BJ (cell line): ENCODE measurements at regions not wholly inside any gene's neighbourhood (a gene's known extent, or its start where the extent isn't known, plus 50 kb on each side); places are given as distances from the start of the nearest gene placed in this dataset.

Source experiments
- CTCF ChIA-PET: fragments of 350-600 bp; formaldehyde crosslinking; extraction: SDS; loops from one replicate; lab custom pipeline; 2021; ENCODE audit warnings: antibody characterized with exemption, inconsistent platforms; lab: Yijun Ruan, JAX
- POLR2A ChIA-PET: fragments of 300-600 bp; sonication (Branson Sonifier 250); formaldehyde crosslinking; extraction: SDS; loops from one replicate; lab custom pipeline; 2021; ENCODE audit warnings: antibody characterized with exemption; lab: Charles Lee
- DNase-seq: peaks from one replicate; pipeline ENCODE4 v3.0.0-alpha.2; 2011; ENCODE audit warnings: low read depth
- H3K27me3 ChIP-seq: 2 replicates; pipeline ENCODE4 v1.6.0; 2011; ENCODE audit warnings: low read length; ENCODE audit not compliant: control insufficient read depth, insufficient read depth
- H3K36me3 ChIP-seq: 2 replicates; pipeline ENCODE4 v1.5.1; 2011; ENCODE audit warnings: low read length; ENCODE audit not compliant: control insufficient read depth, insufficient read depth
- H3K4me3 ChIP-seq: 2 replicates; pipeline ENCODE4 v1.5.1; 2011; ENCODE audit warnings: low read depth, mild to moderate bottlenecking, control low read depth, low read length
- TF ChIP-seq, protein P1 (sequence below): IDR thresholded peaks from 2 replicates; pipeline ENCODE4 v1.5.1; 2011; ENCODE audit warnings: low read depth, mild to moderate bottlenecking, control low read depth, inconsistent platforms, low read length, moderate library complexity; ENCODE audit not compliant: insufficient read depth

DNA sequence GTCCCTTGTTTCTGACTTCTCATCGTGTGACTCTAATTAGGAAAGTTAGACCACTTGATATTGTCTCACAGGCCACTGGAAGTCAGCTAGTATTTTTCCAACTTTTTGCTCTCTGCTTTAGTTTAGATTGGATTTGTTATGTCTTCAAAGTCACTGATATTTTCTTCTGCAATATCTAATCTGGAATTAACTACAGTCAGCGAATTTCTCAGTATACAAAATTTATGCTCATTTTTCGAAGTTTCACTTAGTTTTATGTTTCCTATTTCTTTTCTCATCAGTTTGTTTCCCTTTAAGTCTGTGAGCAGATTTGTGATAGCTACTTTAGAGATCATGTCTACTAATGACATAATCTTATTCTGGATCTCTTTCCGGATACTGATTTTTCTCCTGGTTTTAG, 1027.2 kb upstream of the CNTN5 start:
- TF ChIP-seq, protein P1, sequence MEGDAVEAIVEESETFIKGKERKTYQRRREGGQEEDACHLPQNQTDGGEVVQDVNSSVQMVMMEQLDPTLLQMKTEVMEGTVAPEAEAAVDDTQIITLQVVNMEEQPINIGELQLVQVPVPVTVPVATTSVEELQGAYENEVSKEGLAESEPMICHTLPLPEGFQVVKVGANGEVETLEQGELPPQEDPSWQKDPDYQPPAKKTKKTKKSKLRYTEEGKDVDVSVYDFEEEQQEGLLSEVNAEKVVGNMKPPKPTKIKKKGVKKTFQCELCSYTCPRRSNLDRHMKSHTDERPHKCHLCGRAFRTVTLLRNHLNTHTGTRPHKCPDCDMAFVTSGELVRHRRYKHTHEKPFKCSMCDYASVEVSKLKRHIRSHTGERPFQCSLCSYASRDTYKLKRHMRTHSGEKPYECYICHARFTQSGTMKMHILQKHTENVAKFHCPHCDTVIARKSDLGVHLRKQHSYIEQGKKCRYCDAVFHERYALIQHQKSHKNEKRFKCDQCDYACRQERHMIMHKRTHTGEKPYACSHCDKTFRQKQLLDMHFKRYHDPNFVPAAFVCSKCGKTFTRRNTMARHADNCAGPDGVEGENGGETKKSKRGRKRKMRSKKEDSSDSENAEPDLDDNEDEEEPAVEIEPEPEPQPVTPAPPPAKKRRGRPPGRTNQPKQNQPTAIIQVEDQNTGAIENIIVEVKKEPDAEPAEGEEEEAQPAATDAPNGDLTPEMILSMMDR = no peak
- Histone ChIP-seq H3K27me3 (no peaks in the 10 kb centered on the region), H3K4me3 (no peak overlapping the region), H3K36me3 (no peaks in the 10 kb centered on the region)
- ChIA-PET CTCF (no interaction called here), POLR2A (no interaction called here)
- no peak for DNase-seq

DNA sequence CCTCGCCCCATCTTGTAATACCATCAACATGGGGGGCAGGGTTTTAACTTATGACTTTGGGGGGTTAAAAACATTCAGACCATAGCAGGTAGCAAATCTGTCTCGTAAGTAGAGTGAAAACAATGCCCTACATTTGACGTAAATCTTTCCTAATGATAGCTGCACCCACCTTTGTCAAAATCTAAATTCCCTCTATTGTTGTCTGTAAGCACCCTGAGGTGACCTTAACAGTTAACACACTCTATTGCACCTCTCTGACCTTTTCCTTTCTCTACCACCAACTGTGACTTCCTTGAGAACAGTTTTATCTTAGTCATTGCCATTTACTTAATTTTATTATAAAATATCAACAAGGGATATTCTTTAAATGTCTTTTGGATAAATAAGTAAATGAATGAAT, 1024.9 kb upstream of the CNTN5 start:
- DNase-seq = no peak
- no peaks in the 10 kb centered on the region for H3K36me3 ChIP-seq
- H3K4me3 ChIP-seq = no peak overlapping the region
- CTCF ChIA-PET = no interaction called here
- no peaks in the 10 kb centered on the region for H3K27me3 ChIP-seq
- POLR2A ChIA-PET = no interaction called here
- TF ChIP-seq, protein P1 = no peak

DNA sequence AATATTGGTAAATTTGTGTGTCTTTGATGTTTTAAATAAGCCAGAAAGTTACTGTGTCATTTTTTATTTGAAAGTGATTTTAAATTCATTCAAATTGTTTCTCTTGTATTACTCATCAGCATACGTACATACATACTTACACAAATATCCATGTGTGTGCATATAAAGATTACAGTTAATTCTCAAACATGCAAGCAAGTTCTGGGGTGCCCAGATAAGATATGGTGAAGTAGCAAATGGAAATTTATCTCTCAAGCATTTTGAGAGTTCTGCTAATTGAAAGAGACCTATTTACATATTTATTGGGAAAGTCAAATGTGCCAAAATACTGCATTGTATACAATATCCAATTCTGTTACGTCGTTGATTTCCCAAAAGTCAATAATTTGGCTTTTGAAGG, 1024.0 kb upstream of the CNTN5 start:
- ChIA-PET CTCF (no interaction called here), POLR2A (no interaction called here)
- DNase-seq = no peak
- TF ChIP-seq, protein P1 = no peak
- H3K4me3 ChIP-seq = no peak overlapping the region
- no peaks in the 10 kb centered on the region for H3K36me3 ChIP-seq
- H3K27me3 ChIP-seq = no peaks in the 10 kb centered on the region

DNA sequence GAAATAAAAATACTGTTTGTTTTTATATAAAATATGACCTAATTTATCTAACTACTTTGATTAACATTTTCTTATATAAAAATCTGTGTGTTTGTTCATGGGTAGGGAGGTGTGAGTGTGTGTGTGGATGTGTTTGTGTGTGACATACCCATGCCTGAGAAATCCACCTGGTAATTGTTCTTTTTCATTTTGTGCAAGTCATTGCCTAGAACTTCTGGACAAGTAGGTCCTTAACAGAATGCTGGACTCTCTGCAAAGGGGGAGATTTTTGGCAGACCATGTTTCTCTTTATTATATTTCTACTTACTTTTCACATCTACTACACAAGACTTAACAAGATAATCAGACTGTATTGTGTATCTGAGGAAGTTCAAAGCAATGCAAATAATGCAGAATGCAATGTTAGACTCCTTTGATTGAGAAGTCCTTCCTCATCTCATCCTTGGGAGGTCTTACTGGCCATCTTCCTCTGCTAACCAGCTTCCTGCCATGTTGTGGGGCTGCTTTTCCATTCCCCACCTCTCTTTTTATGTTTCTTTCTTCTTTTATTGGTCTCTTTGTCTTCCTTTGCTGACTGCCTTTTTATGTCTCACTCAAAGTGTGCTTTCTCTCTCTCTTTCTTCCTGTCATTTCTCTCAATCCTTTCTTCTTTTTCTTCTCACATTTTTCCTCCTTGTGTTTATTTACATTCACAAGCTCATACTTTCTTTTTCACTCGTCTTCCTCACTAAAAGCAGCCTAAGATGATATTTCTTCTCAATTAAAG, 1017.0 kb upstream of the CNTN5 start:
- Histone ChIP-seq H3K4me3 (no peak overlapping the region), H3K27me3 (no peaks in the 10 kb centered on the region), H3K36me3 (no peaks in the 10 kb centered on the region)
- ChIA-PET POLR2A (no interaction called here), CTCF (interaction anchor here (0.5 kb wide), 1 partner anchor 1111 kb away, joined by 3 read pairs; no protein-coding TSS in a partner anchor)
- TF ChIP-seq, protein P1 = no peak
- no peak for DNase-seq

DNA sequence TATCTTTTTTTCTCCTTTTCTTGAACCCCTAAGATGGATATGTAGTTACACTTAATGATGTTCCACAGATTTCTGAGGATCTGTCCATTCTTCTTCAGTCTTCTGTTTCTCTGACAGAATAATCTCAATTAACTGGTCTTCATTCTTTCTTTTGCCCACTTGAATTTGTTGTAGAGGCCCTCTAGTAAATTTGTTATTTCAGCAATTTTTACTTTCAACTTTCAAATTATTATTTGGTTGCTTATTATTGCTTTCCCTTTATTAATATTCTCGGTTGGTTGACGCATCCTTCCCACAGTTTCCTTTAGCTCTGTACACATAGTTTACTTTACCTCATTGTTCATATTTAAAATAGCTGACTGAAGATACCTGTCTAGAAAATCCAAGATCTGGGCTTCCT, 1013.7 kb upstream of the CNTN5 start:
- POLR2A ChIA-PET = no interaction called here
- CTCF ChIA-PET = no interaction called here
- H3K4me3 ChIP-seq = no peak overlapping the region
- TF ChIP-seq, protein P1 = no peak
- H3K27me3 ChIP-seq = no peaks in the 10 kb centered on the region
- H3K36me3 ChIP-seq = no peaks in the 10 kb centered on the region
- DNase-seq = no peak
